ENCODE measurements at regions not wholly inside any gene's neighbourhood (a gene's known extent, or its start where the extent isn't known, plus 50 kb on each side); places are given as distances from the start of the nearest gene placed in this dataset.

GRCh38 chr6:151178373-151178772 lies 61.4 kb upstream of the AKAP12 start:
- H3K4me1 ChIP-seq (ENCODE audit: control insufficient read depth in 2 of 2, insufficient read depth in 2 of 2, low read length in 2 of 2), result no peaks in the 10 kb centered on the region
- H2AFZ ChIP-seq (ENCODE audit: insufficient read depth, low read depth, low read length, poor library complexity, severe bottlenecking), result no peak overlapping the region
- no peaks in the 10 kb centered on the region for H3K36me3 ChIP-seq (replicated peaks in 1 of 2; ENCODE audit: control extremely low read depth in 1 of 2, control insufficient read depth in 1 of 2, extremely low read depth in 1 of 2, insufficient read depth in 2 of 2, low read length in 1 of 2)
- no peak for TF ChIP-seq CTCF (IDR thresholded peaks at IDR 0.05)
- no peak for TF ChIP-seq EZH2 (IDR thresholded peaks at IDR 0.05; ENCODE audit: borderline replicate concordance, insufficient read depth, low read depth, low read length, poor library complexity, severe bottlenecking)
- peaks cover 0 to 6% (median 2%) of the 10 kb centered on the region in 4 experiments for H3K27me3 ChIP-seq (replicated peaks in 1 of 4; ENCODE audit: control extremely low read depth in 1 of 4, control insufficient read depth in 3 of 4, insufficient read depth in 4 of 4, low read length in 3 of 4)
- Mint-ChIP-seq H3K27ac (no peak overlapping the region), H3K27me3 (peaks cover 29% of the 10 kb centered on the region), H3K4me1 (no peaks in the 10 kb centered on the region), H3K9me3 (ENCODE audit: insufficient read depth) (no peaks in the 10 kb centered on the region), H3K4me3 (no peak overlapping the region)
- H3K27ac ChIP-seq (ENCODE audit: low read length in 2 of 2), result no peak overlapping the region
- no peaks in the 10 kb centered on the region for H3K79me2 ChIP-seq (ENCODE audit: control insufficient read depth, insufficient read depth, low read length)
- ATAC-seq (ENCODE audit: low read depth), result no peak
- no peak for DNase-seq
- intact Hi-C loops (cut with micrococcal nuclease), result no loop called here
- ChIA-PET CTCF (no interaction called here), POLR2A (no interaction called here)
- H4K20me1 ChIP-seq (ENCODE audit: control insufficient read depth, insufficient read depth, low read length, poor library complexity, severe bottlenecking), result no peaks in the 10 kb centered on the region
- H3K4me2 ChIP-seq (replicated peaks; ENCODE audit: low read depth, low read length, poor library complexity, severe bottlenecking), result no peak overlapping the region
- no peak overlapping the region for H3K9ac ChIP-seq (ENCODE audit: low read length)
- no CpG with 5 or more reads among the region's 3 CpGs for WGBS (ENCODE audit: insufficient coverage)
- no peak overlapping the region for H3K4me3 ChIP-seq (ENCODE audit: control extremely low read depth in 1 of 5, extremely low read depth in 1 of 5, insufficient read depth in 1 of 5, low read depth in 2 of 5, low read length in 4 of 5)
- peaks cover 0 to 9% (median 0%) of the 10 kb centered on the region in 3 donors for H3K9me3 ChIP-seq (ENCODE audit: control extremely low read depth in 1 of 3, control insufficient read depth in 2 of 3, insufficient read depth in 1 of 3, low read length in 2 of 3)

GRCh38 chr6:151179321-151179720 lies 60.4 kb upstream of the AKAP12 start:
- H3K27me3 ChIP-seq (replicated peaks in 1 of 4; ENCODE audit: control extremely low read depth in 1 of 4, control insufficient read depth in 3 of 4, insufficient read depth in 4 of 4, low read length in 3 of 4), result peaks cover 0 to 6% (median 2%) of the 10 kb centered on the region in 4 experiments
- no peak overlapping the region for H3K4me3 ChIP-seq (ENCODE audit: control extremely low read depth in 1 of 5, extremely low read depth in 1 of 5, insufficient read depth in 1 of 5, low read depth in 2 of 5, low read length in 4 of 5)
- no peak overlapping the region for H2AFZ ChIP-seq (ENCODE audit: insufficient read depth, low read depth, low read length, poor library complexity, severe bottlenecking)
- TF ChIP-seq EZH2 (IDR thresholded peaks at IDR 0.05; ENCODE audit: borderline replicate concordance, insufficient read depth, low read depth, low read length, poor library complexity, severe bottlenecking) (no peak), CTCF (IDR thresholded peaks at IDR 0.05) (no peak)
- H3K9ac ChIP-seq (ENCODE audit: low read length), result no peak overlapping the region
- 100% methylated on average over 1 of the region's 2 CpGs for WGBS (ENCODE audit: insufficient coverage)
- Mint-ChIP-seq H3K4me3 (no peak overlapping the region), H3K27me3 (peaks cover 26% of the 10 kb centered on the region), H3K4me1 (no peaks in the 10 kb centered on the region), H3K9me3 (ENCODE audit: insufficient read depth) (no peaks in the 10 kb centered on the region), H3K27ac (no peak overlapping the region)
- CTCF ChIA-PET, result interaction anchor here (0.6 kb wide), 1 partner anchor 392 kb away, joined by 3 read pairs; no protein-coding TSS in a partner anchor
- DNase-seq (no peak), ATAC-seq (ENCODE audit: low read depth) (no peak)
- H3K27ac ChIP-seq (ENCODE audit: low read length in 2 of 2), result no peak overlapping the region
- no peaks in the 10 kb centered on the region for H3K79me2 ChIP-seq (ENCODE audit: control insufficient read depth, insufficient read depth, low read length)
- POLR2A ChIA-PET, result no interaction called here
- no peaks in the 10 kb centered on the region for H3K36me3 ChIP-seq (replicated peaks in 1 of 2; ENCODE audit: control extremely low read depth in 1 of 2, control insufficient read depth in 1 of 2, extremely low read depth in 1 of 2, insufficient read depth in 2 of 2, low read length in 1 of 2)
- H3K4me2 ChIP-seq (replicated peaks; ENCODE audit: low read depth, low read length, poor library complexity, severe bottlenecking), result no peak overlapping the region
- peaks cover 0 to 15% (median 0%) of the 10 kb centered on the region in 3 donors for H3K9me3 ChIP-seq (ENCODE audit: control extremely low read depth in 1 of 3, control insufficient read depth in 2 of 3, insufficient read depth in 1 of 3, low read length in 2 of 3)
- H4K20me1 ChIP-seq (ENCODE audit: control insufficient read depth, insufficient read depth, low read length, poor library complexity, severe bottlenecking), result no peaks in the 10 kb centered on the region
- intact Hi-C loops (cut with micrococcal nuclease), result no loop called here
- no peaks in the 10 kb centered on the region for H3K4me1 ChIP-seq (ENCODE audit: control insufficient read depth in 2 of 2, insufficient read depth in 2 of 2, low read length in 2 of 2)
